ENCODE measurements at regions not wholly inside any gene's neighbourhood (a gene's known extent, or its start where the extent isn't known, plus 50 kb on each side); places are given as distances from the start of the nearest gene placed in this dataset.
"Not testable (repeated sequence)": the region's sequence is repeated elsewhere in the genome, so short reads cannot be mapped to it uniquely, and the experiment has no call there.

DNA sequence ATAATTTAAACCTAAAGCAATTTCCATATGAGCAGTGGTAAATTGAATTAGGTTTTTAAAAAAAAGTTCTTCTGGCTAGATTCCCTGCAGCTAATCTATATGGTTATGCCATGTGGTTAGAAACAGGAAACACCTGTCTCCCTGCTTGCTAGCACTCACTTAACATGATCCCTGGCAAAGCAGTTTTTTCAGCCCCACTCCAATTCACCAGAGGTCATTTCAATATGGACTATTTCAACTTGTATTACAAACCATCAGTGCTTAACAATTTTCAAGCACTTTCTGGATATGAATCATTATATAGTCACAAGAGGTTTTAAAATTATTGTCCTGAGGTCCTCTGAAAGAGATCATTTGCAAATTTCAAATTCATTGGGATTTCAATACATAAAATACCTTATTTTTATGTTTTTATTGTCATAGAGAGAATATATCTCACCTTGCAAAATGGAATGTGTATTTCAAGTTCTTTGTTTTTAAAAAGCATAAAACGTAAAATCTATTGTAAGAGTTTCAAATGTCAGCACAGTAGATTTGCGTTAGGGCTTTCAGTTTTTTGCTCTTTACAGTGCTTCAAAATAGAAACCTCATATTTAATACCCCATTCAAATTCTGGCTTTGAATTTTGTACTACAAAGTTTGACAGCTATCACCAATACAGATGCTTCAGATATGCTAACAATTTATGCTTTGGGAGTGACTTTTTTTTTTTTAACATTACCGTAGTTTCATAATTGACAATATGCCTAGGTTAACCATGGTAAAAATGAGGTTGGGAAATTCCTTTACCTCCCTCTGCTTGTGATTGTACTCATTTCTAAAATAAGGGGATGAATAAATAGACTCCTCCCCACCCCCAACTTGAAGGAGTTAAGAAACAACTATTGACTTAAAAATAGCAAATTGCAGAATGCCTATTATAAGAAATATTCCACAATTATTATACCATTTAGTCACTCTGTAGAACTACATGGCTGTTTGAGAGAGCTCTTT lies 117.5 kb upstream of the HGF start:
- peak; percentile 32 for DNase-seq

DNA sequence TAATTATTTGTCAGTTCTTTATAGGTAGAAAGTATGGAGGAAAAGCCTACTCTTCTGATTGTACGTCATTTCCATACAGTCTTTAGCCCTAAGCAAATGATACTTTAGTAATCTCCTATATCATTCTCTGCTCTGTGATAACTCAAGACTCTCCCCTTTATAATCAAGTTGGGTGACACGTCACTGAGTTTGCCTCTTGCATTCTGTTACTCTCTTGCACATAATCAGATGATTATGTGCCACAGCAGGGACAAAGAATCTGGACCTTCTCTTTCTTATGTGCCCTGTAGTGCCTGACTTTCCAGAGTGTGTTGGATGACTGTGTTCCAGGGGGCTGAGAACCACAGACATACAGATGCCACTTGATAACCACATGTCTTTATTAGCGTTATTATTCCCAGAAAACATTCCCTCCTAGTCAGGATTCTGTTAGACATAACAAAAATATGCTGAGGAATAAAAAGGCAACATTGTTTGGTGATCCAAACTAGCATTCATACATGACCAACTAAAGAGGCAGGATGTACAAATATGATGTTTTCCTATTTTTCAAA lies 116.4 kb upstream of the HGF start:
- DNase-seq: no peak

DNA sequence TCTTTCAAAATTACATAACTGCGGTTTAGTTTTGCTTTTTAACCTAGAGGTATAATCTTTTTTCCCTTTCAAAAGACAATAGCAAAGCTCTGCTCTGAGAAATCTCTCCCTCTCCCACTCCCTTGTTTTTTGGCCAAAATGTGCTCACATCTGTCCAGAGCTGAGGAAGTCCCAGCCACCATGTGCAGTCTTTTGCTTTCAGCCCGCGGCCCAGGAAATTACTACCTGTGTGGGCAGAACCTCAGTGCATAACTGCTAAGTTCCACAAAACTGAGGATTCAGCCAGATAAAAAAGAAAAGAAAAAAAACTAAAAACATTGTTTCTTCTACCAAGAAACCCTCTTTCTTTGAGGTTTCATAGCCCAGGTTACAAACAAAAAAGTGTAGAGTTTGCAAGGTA lies 115.0 kb upstream of the HGF start:
- DNase-seq: no peak

DNA sequence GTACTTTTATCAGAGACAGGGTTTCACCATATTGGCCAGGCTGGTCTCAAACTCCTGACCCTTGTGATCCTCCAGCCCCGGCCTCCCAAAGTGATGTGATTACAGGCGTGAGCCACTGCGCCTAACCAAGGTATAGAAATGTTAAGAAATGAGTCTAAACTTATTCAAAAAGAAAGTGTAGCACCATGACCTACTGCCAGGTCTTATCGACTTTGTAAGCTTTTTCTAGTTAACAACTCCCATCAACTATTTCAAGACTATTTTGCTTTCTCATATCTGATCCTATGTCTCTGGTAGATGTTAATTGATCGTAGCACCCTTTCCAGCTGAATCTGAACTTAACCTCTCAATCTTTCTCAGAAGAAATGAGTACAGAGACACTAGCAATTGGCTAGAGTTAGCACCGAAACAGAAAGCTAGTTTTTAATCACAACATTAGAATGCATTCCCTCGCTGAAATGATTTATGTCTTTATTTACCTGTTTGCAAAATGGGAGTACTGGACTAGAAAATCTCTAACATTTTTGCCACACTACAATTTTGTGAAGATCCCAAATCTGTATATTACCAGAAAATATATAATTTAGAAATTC lies 114.0 kb upstream of the HGF start:
- DNase-seq: no peak

- DNase-seq: no peak
These were observed 112.2 kb upstream of the HGF start for GRCh38 chr7:81882086-81882485.

- no peak for DNase-seq
These were observed 108.0 kb upstream of the HGF start for GRCh38 chr7:81877890-81878289.

DNA sequence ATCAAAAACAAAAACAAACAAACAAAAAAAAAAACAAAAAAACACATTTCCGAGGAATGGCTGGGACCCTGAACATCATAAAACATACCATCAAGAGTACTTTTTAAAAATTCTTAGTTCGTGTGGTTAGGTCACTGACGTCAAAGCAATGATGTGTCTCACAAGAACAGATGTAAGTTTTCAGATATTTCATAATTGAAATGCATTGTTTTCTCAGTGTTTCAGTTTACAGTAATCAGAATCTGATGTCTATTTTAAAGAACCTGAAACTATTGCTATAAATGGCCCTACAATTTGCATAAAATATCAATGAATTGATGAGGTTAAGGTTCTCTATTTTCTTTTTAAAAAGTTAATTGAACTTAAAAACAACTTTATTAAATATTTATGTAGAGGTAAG lies 103.7 kb upstream of the HGF start:
- no peak for DNase-seq

DNA sequence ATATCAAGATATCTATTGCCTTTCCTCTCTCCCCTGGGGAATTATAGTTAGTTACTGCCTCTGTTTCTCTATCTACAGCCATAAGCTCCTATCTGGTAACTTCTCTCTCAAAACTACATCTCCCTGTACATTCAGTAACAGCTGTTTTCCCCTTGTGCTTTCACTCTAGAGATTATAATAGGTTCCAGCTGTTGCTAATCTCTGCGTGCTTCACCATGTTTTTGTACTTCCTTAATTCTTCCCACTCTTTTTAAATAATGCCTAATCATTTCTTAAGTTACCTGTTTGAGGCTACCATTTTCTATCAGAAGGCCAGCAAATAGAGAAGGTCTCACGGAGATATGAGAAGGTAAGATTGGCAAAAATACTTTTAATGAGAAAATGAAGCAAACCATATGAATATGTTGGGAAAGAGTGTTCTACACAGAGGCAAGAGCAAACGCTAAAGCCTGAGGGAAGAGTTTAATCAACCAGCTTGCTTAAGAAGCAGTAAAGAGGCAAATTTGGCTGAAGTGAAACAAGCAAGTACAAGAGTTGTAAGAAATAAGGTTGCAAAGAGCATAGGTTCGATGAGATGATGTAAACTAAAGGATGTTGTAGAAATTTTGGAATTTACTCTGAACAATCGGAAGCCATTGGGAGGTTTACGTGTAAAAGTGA lies 101.9 kb upstream of the HGF start:
- DNase-seq: peak; percentile 9

DNA sequence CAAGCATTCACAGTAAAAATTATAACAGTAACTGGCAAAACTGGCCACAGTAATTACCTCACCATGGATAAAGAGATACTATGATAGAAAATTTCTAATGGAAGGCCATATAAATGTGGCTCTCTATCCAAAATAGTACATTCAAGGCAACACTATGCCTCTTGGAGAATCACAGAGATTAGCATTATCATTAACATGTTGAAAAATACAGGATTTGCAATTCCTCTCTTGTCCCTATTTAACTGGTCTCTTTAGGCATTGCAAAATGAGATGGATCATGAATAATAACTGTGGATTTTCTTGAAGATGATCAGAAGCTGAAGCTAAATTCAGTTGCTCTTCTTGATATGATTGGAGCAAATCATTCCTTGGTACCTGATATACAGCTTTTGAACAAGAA lies 100.8 kb upstream of the HGF start:
- no peak for DNase-seq

DNA sequence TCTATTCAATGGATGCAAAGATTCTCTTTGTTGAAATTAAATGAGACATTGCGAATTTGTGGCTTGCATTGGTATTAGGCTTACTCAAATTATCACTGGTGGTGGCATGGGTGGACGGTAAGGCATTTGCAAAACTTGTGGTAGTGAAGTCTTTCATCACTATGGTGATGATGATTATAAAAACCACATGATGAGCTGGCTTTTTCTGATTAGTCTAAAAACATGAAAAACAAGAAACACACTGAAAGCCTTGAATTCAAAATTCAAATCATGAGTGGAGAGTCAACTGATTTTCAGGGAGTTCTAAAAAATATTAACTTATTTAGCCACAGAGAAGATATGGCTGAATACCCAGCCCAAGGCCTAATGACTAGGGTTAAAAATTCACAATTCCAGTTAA lies 99.8 kb upstream of the HGF start:
- no peak for DNase-seq

- no peak for DNase-seq
These were observed 95.9 kb upstream of the HGF start for GRCh38 chr7:81865754-81866153.

DNA sequence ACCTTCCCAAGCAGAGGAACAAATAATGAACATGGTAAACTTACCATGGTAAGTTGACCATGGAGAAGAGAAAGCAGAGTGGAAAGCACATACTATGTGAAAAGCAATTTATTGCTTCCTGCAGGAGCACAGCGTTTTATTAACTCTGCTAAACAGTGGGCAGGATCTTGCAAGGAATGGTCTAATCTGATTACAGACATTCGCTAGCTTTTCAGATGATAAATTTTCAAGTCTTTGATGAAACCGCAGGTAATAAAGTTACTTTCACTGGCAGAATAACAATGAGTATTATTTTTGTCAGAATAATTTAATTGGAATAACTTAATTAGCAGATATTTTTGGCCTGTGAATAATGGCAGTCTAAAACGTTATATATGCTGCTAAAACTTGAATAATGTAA lies 89.6 kb upstream of the HGF start:
- DNase-seq: no peak

DNA sequence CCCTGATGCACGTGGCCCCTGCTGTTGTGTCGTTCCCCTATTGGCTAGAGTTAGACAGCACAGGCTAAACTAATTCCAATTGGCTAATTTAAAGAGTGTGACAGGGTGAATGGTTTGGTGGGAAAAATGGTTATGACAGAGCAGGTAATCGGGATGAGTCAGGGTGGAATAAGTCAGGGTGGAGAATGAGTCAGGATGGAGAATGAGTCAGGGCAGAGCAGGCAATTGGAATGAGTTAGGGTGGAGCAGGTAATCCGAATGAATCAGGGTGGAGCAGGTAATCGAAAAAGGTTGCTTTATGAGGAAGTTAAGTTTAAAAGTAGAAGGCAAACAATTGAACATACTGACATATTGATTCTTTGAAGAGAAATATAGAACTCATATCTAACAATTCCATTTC lies 89.0 kb upstream of the HGF start:
- DNase-seq: not testable (repeated sequence)

DNA sequence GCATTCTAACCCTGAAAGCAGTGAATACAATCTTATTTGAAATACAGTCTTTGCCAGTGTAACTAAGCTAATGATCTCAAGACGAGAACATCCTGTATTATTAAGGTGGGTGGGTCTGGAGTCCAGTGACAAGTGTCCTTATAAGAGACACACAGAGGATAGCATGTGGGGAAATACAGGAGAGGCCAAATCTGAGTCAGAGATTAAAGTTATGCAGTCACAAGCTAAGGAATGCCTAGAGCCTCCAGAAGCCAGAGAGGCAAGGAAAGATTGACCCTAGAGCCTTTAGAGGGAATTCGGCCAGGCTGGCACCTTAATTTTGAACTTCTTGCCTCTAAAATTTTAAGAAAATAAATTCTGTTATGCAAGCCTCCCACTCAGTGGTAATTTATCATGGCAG lies 87.5 kb upstream of the HGF start:
- no peak for DNase-seq

- DNase-seq: no peak
These were observed 84.7 kb upstream of the HGF start for GRCh38 chr7:81854518-81854917.

- DNase-seq: no peak
These were observed 82.9 kb upstream of the HGF start for GRCh38 chr7:81852701-81853100.

GRCh38 chr7:81851413-81851812 lies 81.6 kb upstream of the HGF start:
- DNase-seq: peak; percentile 35

GRCh38 chr7:81846398-81846797 lies 76.6 kb upstream of the HGF start:
- DNase-seq: peak; percentile 22

GRCh38 chr7:81845744-81846241 lies 75.9 kb upstream of the HGF start:
- peak; percentile 81 for DNase-seq

- not testable (repeated sequence) for DNase-seq
These were observed 73.8 kb upstream of the HGF start for GRCh38 chr7:81843657-81844056.

- no peak for DNase-seq
These were observed 72.5 kb upstream of the HGF start for GRCh38 chr7:81842361-81842760.

GRCh38 chr7:81839708-81840369 lies 70.0 kb upstream of the HGF start:
- DNase-seq: no peak

- DNase-seq: no peak
These were observed 63.6 kb upstream of the HGF start for GRCh38 chr7:81833401-81833800.
